Eye (tissue), 1 donor: ENCODE measurements at regions not wholly inside any gene's neighbourhood (a gene's known extent, or its start where the extent isn't known, plus 50 kb on each side); places are given as distances from the start of the nearest gene placed in this dataset.
A peak's percentile ranks its signal among the peaks of the same experiment; 100 is the strongest.
"Not testable (repeated sequence)": the region's sequence is repeated elsewhere in the genome, so short reads cannot be mapped to it uniquely, and the experiment has no call there.

Experiments
- DNase-seq: peaks from one replicate; pipeline ENCODE4 v3.0.0-alpha.2; 2015

- DNase-seq: no peak
These were observed 166.6 kb downstream of the DKK2 start for GRCh38 chr4:106869551-106869950.

GRCh38 chr4:106868381-106869035 lies 167.6 kb downstream of the DKK2 start:
- no peak for DNase-seq

- DNase-seq: peak; percentile 21
These were observed 171.9 kb downstream of the DKK2 start for GRCh38 chr4:106864231-106864630.

- DNase-seq: no peak
These were observed 181.4 kb downstream of the DKK2 start for GRCh38 chr4:106854569-106855351.

GRCh38 chr4:106852426-106852825 lies 183.7 kb downstream of the DKK2 start:
- DNase-seq: no peak

GRCh38 chr4:106851726-106852125 lies 184.4 kb downstream of the DKK2 start:
- DNase-seq: peak; percentile 6

- DNase-seq: no peak
These were observed 185.4 kb downstream of the DKK2 start for GRCh38 chr4:106850691-106851090.

- DNase-seq: peak; percentile 8
These were observed 200.2 kb downstream of the DKK2 start for GRCh38 chr4:106835919-106836318.

- no peak for DNase-seq
These were observed 205.2 kb downstream of the DKK2 start for GRCh38 chr4:106830879-106831278.

GRCh38 chr4:106818764-106819163 lies 217.3 kb downstream of the DKK2 start:
- DNase-seq: peak; percentile 11

- peak; percentile 4 for DNase-seq
These were observed 219.6 kb downstream of the DKK2 start for GRCh38 chr4:106816496-106816895.

GRCh38 chr4:106810122-106810521 lies 226.0 kb downstream of the DKK2 start:
- DNase-seq: no peak

- DNase-seq: peak; percentile 21
These were observed 227.0 kb downstream of the DKK2 start for GRCh38 chr4:106809076-106809475.

GRCh38 chr4:106806158-106806797 lies 229.8 kb downstream of the DKK2 start:
- DNase-seq: no peak

- no peak for DNase-seq
These were observed 233.0 kb downstream of the DKK2 start for GRCh38 chr4:106803083-106803482.

GRCh38 chr4:106801386-106801785 lies 234.7 kb downstream of the DKK2 start:
- DNase-seq: no peak

GRCh38 chr4:106796876-106797275 lies 239.2 kb downstream of the DKK2 start:
- no peak for DNase-seq

- no peak for DNase-seq
These were observed 240.8 kb downstream of the DKK2 start for GRCh38 chr4:106795326-106795725.

GRCh38 chr4:106793933-106794332 lies 242.2 kb downstream of the DKK2 start:
- DNase-seq: no peak

GRCh38 chr4:106775636-106776035 lies 260.5 kb downstream of the DKK2 start:
- DNase-seq: no peak

GRCh38 chr4:106774055-106774454 lies 262.1 kb downstream of the DKK2 start:
- not testable (repeated sequence) for DNase-seq

- DNase-seq: no peak
These were observed 262.8 kb downstream of the DKK2 start for GRCh38 chr4:106773076-106773905.

GRCh38 chr4:106767991-106768390 lies 268.1 kb downstream of the DKK2 start:
- DNase-seq: no peak
